ENCODE measurements at regions not wholly inside any gene's neighbourhood (a gene's known extent, or its start where the extent isn't known, plus 50 kb on each side); places are given as distances from the start of the nearest gene placed in this dataset.
"Not testable (repeated sequence)": the region's sequence is repeated elsewhere in the genome, so short reads cannot be mapped to it uniquely, and the experiment has no call there.

DNA sequence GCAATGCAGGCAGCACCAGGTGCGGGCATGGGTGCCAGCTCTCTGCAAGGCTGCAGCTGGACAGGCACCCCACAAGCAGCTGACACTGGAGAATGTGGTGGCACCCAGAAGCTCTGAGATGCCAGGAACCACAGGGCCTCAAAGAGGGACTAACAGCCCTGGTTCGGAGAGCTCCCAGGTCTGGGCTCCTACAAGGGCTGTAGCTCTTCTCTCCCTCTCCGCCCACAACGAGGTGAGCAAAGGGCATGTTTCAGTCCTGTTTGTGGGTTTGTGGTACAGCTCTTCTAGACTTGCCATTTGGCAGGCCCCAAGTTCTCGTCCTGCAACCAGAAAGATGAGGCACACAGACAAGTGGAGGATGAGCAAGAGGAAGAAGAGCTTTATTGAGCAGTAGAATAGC is 299.5 kb upstream of the POTED start:
- in situ Hi-C loops (cut with MboI; ENCODE audit: low sequenced_read_pairs); H3K23ac ChIP-seq (ENCODE audit: low read depth, low read length); H3K9me1 ChIP-seq (ENCODE audit: insufficient read depth, low read length); CTCF ChIA-PET; H2BK5ac ChIP-seq (ENCODE audit: low read depth, low read length, poor library complexity, severe bottlenecking); POLR2A ChIA-PET (ENCODE audit: unreplicated experiment); H4K8ac ChIP-seq (ENCODE audit: low read depth in 2 of 2, low read length in 2 of 2); H3K56ac ChIP-seq (ENCODE audit: extremely low read depth, insufficient read depth, low read length); H3K4me3 ChIP-seq (ENCODE audit: insufficient read depth, low read depth, low read length); dilution Hi-C loops (cut with HindIII; ENCODE audit: low sequenced_read_pairs, unreplicated experiment); H4K91ac ChIP-seq (ENCODE audit: insufficient read depth, low read depth, low read length); H3K4ac ChIP-seq (ENCODE audit: low read depth, low read length); H2AK5ac ChIP-seq (ENCODE audit: low read depth, low read length); ATAC-seq (ENCODE audit: low read depth); H3K14ac ChIP-seq (replicated peaks; ENCODE audit: low read depth, low read length); H2AFZ ChIP-seq (replicated peaks; ENCODE audit: low read length, poor library complexity); H3K27me3 ChIP-seq (ENCODE audit: control insufficient read depth, insufficient read depth, low read length); H4K5ac ChIP-seq (ENCODE audit: low read depth, low read length); H3K4me1 ChIP-seq (ENCODE audit: control insufficient read depth, insufficient read depth, low read length); H3K9ac ChIP-seq (ENCODE audit: low read depth, low read length); DNase-seq; H4K20me1 ChIP-seq (ENCODE audit: insufficient read depth, low read length); H3K36me3 ChIP-seq (ENCODE audit: control insufficient read depth, insufficient read depth, low read length); H2BK20ac ChIP-seq (ENCODE audit: low read depth, low read length); H3K18ac ChIP-seq (ENCODE audit: low read depth, low read length); intact Hi-C loops (cut with micrococcal nuclease); H3K79me1 ChIP-seq (ENCODE audit: low read depth in 1 of 2, low read length in 2 of 2); H2BK15ac ChIP-seq (ENCODE audit: low read depth, low read length); H3K9me3 ChIP-seq (ENCODE audit: control insufficient read depth, insufficient read depth, low read length); H3K27ac ChIP-seq (ENCODE audit: insufficient read depth, low read length); H2BK120ac ChIP-seq (ENCODE audit: low read depth, low read length); H2AK9ac ChIP-seq (replicated peaks; ENCODE audit: low read depth, low read length, poor library complexity); H3K4me2 ChIP-seq (ENCODE audit: low read depth, low read length); BruUV-seq (replicated peaks): not testable (repeated sequence)
- WGBS, 2 experiments (ENCODE audit: extremely low coverage in 2 of 2, insufficient read length in 1 of 2) = 50% methylated on average over 1 of the region's 5 CpGs; no CpG with 5 or more reads in 1 of the 2 experiments

DNA sequence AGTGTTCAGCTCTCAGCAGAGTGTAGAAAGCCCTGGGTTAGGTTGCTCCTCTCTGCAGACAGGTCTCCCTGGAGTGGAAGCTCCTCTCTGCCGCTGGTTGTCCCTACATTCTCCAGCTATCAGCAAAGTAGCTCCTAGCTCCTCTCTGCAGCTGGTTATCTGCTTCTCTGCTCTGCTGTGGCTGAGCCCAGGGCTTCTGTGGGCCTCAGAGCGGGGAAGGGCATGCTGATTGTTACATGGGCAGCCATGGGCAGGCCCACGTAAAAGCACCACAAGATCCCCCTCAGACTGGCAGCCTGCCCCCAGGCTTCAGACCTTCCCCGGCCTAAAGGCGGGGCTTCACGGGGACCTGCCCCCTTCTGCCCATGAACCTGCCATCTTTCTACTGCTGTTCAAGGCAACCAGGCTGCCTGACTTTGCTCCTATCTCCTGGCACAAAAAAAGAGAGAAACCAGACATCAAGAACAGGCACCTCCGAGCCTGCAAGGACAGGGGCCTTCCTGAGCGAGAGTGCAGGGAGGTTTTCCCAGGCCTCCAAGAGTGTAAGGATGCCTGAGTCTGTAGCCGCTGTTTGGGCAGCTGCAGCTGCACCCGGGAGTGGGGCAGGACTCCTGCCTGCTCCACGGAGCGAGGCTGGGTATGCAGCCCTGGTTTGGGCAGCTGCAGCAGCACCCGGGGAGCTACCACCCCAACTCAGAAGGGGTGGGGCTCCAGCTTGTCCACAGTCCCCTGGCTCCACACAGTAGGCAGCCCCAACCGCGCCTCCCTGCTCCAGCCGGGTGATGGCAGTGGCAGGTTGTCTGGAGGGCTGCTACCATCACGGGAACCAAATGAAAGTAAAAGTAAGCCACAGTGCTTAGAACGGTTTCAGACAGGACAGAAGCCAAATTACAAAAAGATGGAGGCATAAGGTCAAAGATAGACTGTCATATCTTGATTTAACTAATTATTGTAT is 298.7 kb upstream of the POTED start:
- POLR2A ChIA-PET (ENCODE audit: unreplicated experiment); intact Hi-C loops (cut with micrococcal nuclease); H3K4me2 ChIP-seq (ENCODE audit: low read depth, low read length); H2BK120ac ChIP-seq (ENCODE audit: low read depth, low read length); H2BK5ac ChIP-seq (ENCODE audit: low read depth, low read length, poor library complexity, severe bottlenecking); H3K18ac ChIP-seq (ENCODE audit: low read depth, low read length); H3K56ac ChIP-seq (ENCODE audit: extremely low read depth, insufficient read depth, low read length); H3K27ac ChIP-seq (ENCODE audit: insufficient read depth, low read length); H3K79me1 ChIP-seq (ENCODE audit: low read depth in 1 of 2, low read length in 2 of 2); in situ Hi-C loops (cut with MboI; ENCODE audit: low sequenced_read_pairs); H2AFZ ChIP-seq (replicated peaks; ENCODE audit: low read length, poor library complexity); CTCF ChIA-PET; H2BK15ac ChIP-seq (ENCODE audit: low read depth, low read length); H2AK9ac ChIP-seq (replicated peaks; ENCODE audit: low read depth, low read length, poor library complexity); H4K5ac ChIP-seq (ENCODE audit: low read depth, low read length); H3K14ac ChIP-seq (replicated peaks; ENCODE audit: low read depth, low read length); H3K27me3 ChIP-seq (ENCODE audit: control insufficient read depth, insufficient read depth, low read length); H3K4ac ChIP-seq (ENCODE audit: low read depth, low read length); H3K9me3 ChIP-seq (ENCODE audit: control insufficient read depth, insufficient read depth, low read length); H2BK20ac ChIP-seq (ENCODE audit: low read depth, low read length); dilution Hi-C loops (cut with HindIII; ENCODE audit: low sequenced_read_pairs, unreplicated experiment); H4K91ac ChIP-seq (ENCODE audit: insufficient read depth, low read depth, low read length); H3K4me1 ChIP-seq (ENCODE audit: control insufficient read depth, insufficient read depth, low read length); DNase-seq; H3K4me3 ChIP-seq (ENCODE audit: insufficient read depth, low read depth, low read length); H3K9ac ChIP-seq (ENCODE audit: low read depth, low read length); H4K8ac ChIP-seq (ENCODE audit: low read depth in 2 of 2, low read length in 2 of 2); H2AK5ac ChIP-seq (ENCODE audit: low read depth, low read length); BruUV-seq (replicated peaks); H3K9me1 ChIP-seq (ENCODE audit: insufficient read depth, low read length); H3K36me3 ChIP-seq (ENCODE audit: control insufficient read depth, insufficient read depth, low read length); H3K23ac ChIP-seq (ENCODE audit: low read depth, low read length); ATAC-seq (ENCODE audit: low read depth); H4K20me1 ChIP-seq (ENCODE audit: insufficient read depth, low read length): not testable (repeated sequence)
- 50% methylated on average over 1 of the region's 18 CpGs; no CpG with 5 or more reads in 1 of the 2 experiments for WGBS, 2 experiments (ENCODE audit: extremely low coverage in 2 of 2, insufficient read length in 1 of 2)

Data from IMR-90 (cell line).